ENCODE measurements at regions not wholly inside any gene's neighbourhood (a gene's known extent, or its start where the extent isn't known, plus 50 kb on each side); places are given as distances from the start of the nearest gene placed in this dataset.

GRCh38 chr11:80355251-80355650 lies 914.4 kb upstream of the TENM4 start:
- TF ChIP-seq CTCF (IDR thresholded peaks at IDR 0.05) (no peak), EP300 (IDR thresholded peaks at IDR 0.05) (no peak), POLR2A (IDR thresholded peaks at IDR 0.05) (no peak)
